A673 (cell line): ENCODE measurements at regions not wholly inside any gene's neighbourhood (a gene's known extent, or its start where the extent isn't known, plus 50 kb on each side); places are given as distances from the start of the nearest gene placed in this dataset.

Experiments
- BruUV-seq: library from RNA; stranded (reverse); fragments of 400-500 nt; replicated peaks from 2 replicates; lab custom pipeline; 2021; lab: Mats Ljungman, UMichigan
- CTCF ChIA-PET: fragments of 300-600 bp; sonication (Branson Sonifier 250); formaldehyde crosslinking; loops from one replicate; lab custom pipeline; 2022; ENCODE audit warnings: antibody characterized with exemption; lab: Charles Lee
- POLR2A ChIA-PET: fragments of 300-600 bp; sonication (Branson Sonifier 250); formaldehyde crosslinking; loops from one replicate; lab custom pipeline; 2022; ENCODE audit warnings: antibody characterized with exemption; ENCODE audit not compliant: low non-redundant PET; lab: Charles Lee
- DNase-seq: peaks from one replicate; pipeline ENCODE4 v3.0.0-alpha.2; 2015; ENCODE audit warnings: low spot score
- H3K27ac ChIP-seq: fragments of 200-600 bp; sonication (generic); 2 replicates; pipeline ENCODE4 v1.5.1; 2016; ENCODE audit warnings: mixed run types, low read depth, mild to moderate bottlenecking, mixed read lengths, antibody characterized with exemption, low read length; ENCODE audit not compliant: poor library complexity, severe bottlenecking
- H3K27me3 ChIP-seq: fragments of 200-600 bp; sonication (generic); replicated peaks from 2 replicates; pipeline ENCODE4 v1.6.1; 2017; ENCODE audit warnings: mixed run types, low read depth, mild to moderate bottlenecking, mixed read lengths, antibody characterized with exemption, low read length; ENCODE audit not compliant: insufficient read depth, poor library complexity
- H3K36me3 ChIP-seq: fragments of 200-600 bp; sonication (generic); 2 replicates; pipeline ENCODE4 v1.6.1; 2016; ENCODE audit warnings: mixed run types, mild to moderate bottlenecking, mixed read lengths, antibody characterized with exemption, low read length; ENCODE audit not compliant: insufficient read depth, poor library complexity, severe bottlenecking
- H3K4me1 ChIP-seq: fragments of 200-600 bp; sonication (generic); 2 replicates; pipeline ENCODE4 v1.6.1; 2017; ENCODE audit warnings: mixed run types, mild to moderate bottlenecking, mixed read lengths, antibody characterized with exemption, low read length; ENCODE audit not compliant: insufficient read depth, poor library complexity, severe bottlenecking
- H3K4me3 ChIP-seq: fragments of 200-600 bp; sonication (generic); 2 replicates; pipeline ENCODE4 v1.5.1; 2016; ENCODE audit warnings: low read depth, mixed run types, mild to moderate bottlenecking, mixed read lengths, low read length; ENCODE audit not compliant: poor library complexity, severe bottlenecking
- H3K9me3 ChIP-seq: fragments of 200-600 bp; sonication (generic); 2 replicates; pipeline ENCODE4 v1.6.1; 2016; ENCODE audit warnings: mixed run types, low read depth, mild to moderate bottlenecking, mixed read lengths, antibody characterized with exemption, low read length; ENCODE audit not compliant: poor library complexity, severe bottlenecking
- CTCF ChIP-seq: fragments of 300-800, 200-600 bp; sonication (generic); conservative IDR thresholded peaks from 2 replicates; pipeline ENCODE4 v1.5.1; 2017; ENCODE audit warnings: low read depth, mild to moderate bottlenecking, antibody characterized with exemption, low read length, moderate library complexity, mixed read lengths
- EZH2 ChIP-seq: fragments of 200-600 bp; sonication (generic); IDR thresholded peaks from 2 replicates; pipeline ENCODE4 v1.6.1; 2017; ENCODE audit warnings: borderline replicate concordance, low read depth, mild to moderate bottlenecking, mixed read lengths, antibody characterized with exemption, low read length; ENCODE audit not compliant: poor library complexity, severe bottlenecking
- intact Hi-C: fragments of 100-400 bp; cut with micrococcal nuclease; formaldehyde crosslinking; loops from one replicate; pipeline ENCODE4 v1.10.0; 2022; ENCODE audit not compliant: unreplicated experiment

GRCh38 chr11:8785457-8785856, 102.9 kb downstream of the RPL27A start:
- no peaks in the 10 kb centered on the region for H3K36me3 ChIP-seq
- intact Hi-C loops: no loop called here
- no peaks in the 10 kb centered on the region for H3K4me1 ChIP-seq
- no peaks in the 10 kb centered on the region for H3K27me3 ChIP-seq
- CTCF ChIA-PET: no interaction called here
- POLR2A ChIA-PET: no interaction called here
- no TSS peak for BruUV-seq
- H3K4me3 ChIP-seq: no peak overlapping the region
- TF ChIP-seq CTCF (no peak), EZH2 (no peak)
- H3K9me3 ChIP-seq: no peaks in the 10 kb centered on the region
- DNase-seq: no peak
- no peak overlapping the region for H3K27ac ChIP-seq

GRCh38 chr11:8785998-8786397, 103.4 kb downstream of the RPL27A start:
- no peaks in the 10 kb centered on the region for H3K36me3 ChIP-seq
- POLR2A ChIA-PET: no interaction called here
- H3K4me3 ChIP-seq: no peak overlapping the region
- H3K27ac ChIP-seq: no peak overlapping the region
- no peak for TF ChIP-seq EZH2
- TF ChIP-seq CTCF: no peak
- no TSS peak for BruUV-seq
- H3K9me3 ChIP-seq: no peaks in the 10 kb centered on the region
- CTCF ChIA-PET: no interaction called here
- H3K27me3 ChIP-seq: no peaks in the 10 kb centered on the region
- intact Hi-C loops: no loop called here
- H3K4me1 ChIP-seq: no peaks in the 10 kb centered on the region
- no peak for DNase-seq

- ChIA-PET CTCF (no interaction called here), POLR2A (interaction anchor here (0.7 kb wide), 1 partner anchor 13 kb away, joined by 3 read pairs; no protein-coding TSS in a partner anchor)
- no peaks in the 10 kb centered on the region for H3K27me3 ChIP-seq
These were observed 104.3 kb downstream of the RPL27A start for GRCh38 chr11:8786933-8787332.

More at GRCh38 chr11:8786933-8787332, 104.3 kb downstream of the RPL27A start:
- Histone ChIP-seq H3K4me1 (no peaks in the 10 kb centered on the region), H3K27ac (no peak overlapping the region), H3K4me3 (no peak overlapping the region), H3K9me3 (no peaks in the 10 kb centered on the region), H3K36me3 (no peaks in the 10 kb centered on the region)
- intact Hi-C loops: no loop called here
- TF ChIP-seq EZH2 (no peak), CTCF (no peak)
- DNase-seq: no peak
- BruUV-seq: no TSS peak
